ENCODE measurements at regions not wholly inside any gene's neighbourhood (a gene's known extent, or its start where the extent isn't known, plus 50 kb on each side); places are given as distances from the start of the nearest gene placed in this dataset.

DNA sequence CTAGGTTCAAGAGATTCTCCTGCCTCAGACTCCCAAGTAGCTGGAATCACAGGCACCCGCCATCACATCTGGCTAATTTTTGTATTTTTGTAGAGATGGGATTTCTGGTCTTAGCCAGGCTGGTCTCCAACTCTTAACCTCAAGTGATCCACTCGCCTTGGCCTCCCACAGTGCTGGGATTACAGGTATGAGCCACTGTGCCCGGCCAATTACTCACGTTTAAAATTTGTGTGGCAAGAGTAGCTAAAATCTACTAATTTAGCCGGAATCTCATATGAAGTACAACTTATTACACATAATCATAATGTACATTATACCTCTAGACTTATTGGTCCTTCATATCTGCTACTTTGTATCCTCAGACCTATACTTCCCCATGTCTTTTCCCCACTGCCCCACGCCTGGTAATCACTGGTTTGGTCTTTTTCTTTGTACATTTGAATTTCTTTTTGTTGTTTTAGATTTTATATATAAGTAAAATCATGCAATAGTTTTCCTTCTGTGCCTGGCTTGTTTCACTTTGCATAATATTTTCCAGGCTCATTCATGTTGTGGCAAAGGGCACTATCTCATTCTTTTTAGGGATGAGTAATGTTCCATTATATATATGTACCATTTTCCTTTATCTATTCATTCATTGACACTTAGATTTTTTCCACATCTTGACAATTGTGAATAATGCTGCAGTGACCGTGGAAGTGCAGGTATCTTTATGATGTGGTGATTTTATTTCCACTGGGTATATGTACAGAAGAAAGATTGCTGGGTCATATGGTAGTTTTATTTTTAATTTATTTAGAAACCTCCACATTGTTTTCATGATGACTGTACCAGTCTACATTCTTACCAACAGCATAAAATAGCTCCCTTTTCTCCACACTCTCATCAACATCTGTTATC is 605.0 kb upstream of the CBLB start:
- H3K4me3 ChIP-seq (replicated peaks; ENCODE audit: insufficient read depth, low read length): no peak overlapping the region
- no peaks in the 10 kb centered on the region for H3K27me3 ChIP-seq (ENCODE audit: insufficient read depth, poor library complexity, severe bottlenecking)
- TF ChIP-seq SPI1 (IDR thresholded peaks at IDR 0.05; ENCODE audit: borderline replicate concordance, low read depth) (no peak), GABPA (IDR thresholded peaks at IDR 0.05; ENCODE audit: low read depth) (no peak), POLR2AphosphoS5 (IDR thresholded peaks at IDR 0.05; ENCODE audit: low read depth) (no peak)
- TF ChIP-seq, protein P1, sequence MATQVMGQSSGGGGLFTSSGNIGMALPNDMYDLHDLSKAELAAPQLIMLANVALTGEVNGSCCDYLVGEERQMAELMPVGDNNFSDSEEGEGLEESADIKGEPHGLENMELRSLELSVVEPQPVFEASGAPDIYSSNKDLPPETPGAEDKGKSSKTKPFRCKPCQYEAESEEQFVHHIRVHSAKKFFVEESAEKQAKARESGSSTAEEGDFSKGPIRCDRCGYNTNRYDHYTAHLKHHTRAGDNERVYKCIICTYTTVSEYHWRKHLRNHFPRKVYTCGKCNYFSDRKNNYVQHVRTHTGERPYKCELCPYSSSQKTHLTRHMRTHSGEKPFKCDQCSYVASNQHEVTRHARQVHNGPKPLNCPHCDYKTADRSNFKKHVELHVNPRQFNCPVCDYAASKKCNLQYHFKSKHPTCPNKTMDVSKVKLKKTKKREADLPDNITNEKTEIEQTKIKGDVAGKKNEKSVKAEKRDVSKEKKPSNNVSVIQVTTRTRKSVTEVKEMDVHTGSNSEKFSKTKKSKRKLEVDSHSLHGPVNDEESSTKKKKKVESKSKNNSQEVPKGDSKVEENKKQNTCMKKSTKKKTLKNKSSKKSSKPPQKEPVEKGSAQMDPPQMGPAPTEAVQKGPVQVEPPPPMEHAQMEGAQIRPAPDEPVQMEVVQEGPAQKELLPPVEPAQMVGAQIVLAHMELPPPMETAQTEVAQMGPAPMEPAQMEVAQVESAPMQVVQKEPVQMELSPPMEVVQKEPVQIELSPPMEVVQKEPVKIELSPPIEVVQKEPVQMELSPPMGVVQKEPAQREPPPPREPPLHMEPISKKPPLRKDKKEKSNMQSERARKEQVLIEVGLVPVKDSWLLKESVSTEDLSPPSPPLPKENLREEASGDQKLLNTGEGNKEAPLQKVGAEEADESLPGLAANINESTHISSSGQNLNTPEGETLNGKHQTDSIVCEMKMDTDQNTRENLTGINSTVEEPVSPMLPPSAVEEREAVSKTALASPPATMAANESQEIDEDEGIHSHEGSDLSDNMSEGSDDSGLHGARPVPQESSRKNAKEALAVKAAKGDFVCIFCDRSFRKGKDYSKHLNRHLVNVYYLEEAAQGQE (IDR thresholded peaks at IDR 0.05; ENCODE audit: insufficient replicate concordance, low read depth): no peak
- TF ChIP-seq, protein P2, sequence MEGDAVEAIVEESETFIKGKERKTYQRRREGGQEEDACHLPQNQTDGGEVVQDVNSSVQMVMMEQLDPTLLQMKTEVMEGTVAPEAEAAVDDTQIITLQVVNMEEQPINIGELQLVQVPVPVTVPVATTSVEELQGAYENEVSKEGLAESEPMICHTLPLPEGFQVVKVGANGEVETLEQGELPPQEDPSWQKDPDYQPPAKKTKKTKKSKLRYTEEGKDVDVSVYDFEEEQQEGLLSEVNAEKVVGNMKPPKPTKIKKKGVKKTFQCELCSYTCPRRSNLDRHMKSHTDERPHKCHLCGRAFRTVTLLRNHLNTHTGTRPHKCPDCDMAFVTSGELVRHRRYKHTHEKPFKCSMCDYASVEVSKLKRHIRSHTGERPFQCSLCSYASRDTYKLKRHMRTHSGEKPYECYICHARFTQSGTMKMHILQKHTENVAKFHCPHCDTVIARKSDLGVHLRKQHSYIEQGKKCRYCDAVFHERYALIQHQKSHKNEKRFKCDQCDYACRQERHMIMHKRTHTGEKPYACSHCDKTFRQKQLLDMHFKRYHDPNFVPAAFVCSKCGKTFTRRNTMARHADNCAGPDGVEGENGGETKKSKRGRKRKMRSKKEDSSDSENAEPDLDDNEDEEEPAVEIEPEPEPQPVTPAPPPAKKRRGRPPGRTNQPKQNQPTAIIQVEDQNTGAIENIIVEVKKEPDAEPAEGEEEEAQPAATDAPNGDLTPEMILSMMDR (IDR thresholded peaks at IDR 0.05; ENCODE audit: insufficient read depth, low read length): no peak
- DNase-seq (ENCODE audit: low read depth in 1 of 2, low spot score in 1 of 2): no peak
- H3K27ac ChIP-seq (replicated peaks): no peak overlapping the region

DNA sequence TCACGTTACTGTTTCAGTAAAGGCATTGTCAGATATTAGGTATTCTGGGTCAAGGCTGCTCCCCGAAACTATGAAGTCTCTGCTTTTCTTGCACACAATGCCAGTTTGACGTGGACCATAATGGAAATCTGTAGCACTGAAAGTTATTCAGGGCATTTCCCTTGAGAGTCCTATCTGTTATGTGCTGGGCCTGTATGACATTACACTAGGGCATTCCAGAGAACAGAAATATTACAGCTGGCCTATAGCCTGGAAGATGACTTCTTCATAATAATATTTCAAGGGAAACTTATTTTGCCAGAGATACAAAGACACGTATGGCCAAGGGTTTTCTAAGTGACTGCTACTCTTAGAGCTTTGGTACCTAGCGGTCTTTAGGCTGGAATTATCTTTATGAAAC is 613.6 kb upstream of the CBLB start:
- no peak for DNase-seq (ENCODE audit: low read depth in 1 of 2, low spot score in 1 of 2)
- H3K4me3 ChIP-seq (replicated peaks; ENCODE audit: insufficient read depth, low read length): no peak overlapping the region
- H3K27me3 ChIP-seq (ENCODE audit: insufficient read depth, poor library complexity, severe bottlenecking): no peaks in the 10 kb centered on the region
- H3K27ac ChIP-seq (replicated peaks): no peak overlapping the region
- no peak for TF ChIP-seq SPI1 (IDR thresholded peaks at IDR 0.05; ENCODE audit: borderline replicate concordance, low read depth)
- TF ChIP-seq GABPA (IDR thresholded peaks at IDR 0.05; ENCODE audit: low read depth): no peak
- TF ChIP-seq, protein P2 (IDR thresholded peaks at IDR 0.05; ENCODE audit: insufficient read depth, low read length): no peak
- TF ChIP-seq, protein P1 (IDR thresholded peaks at IDR 0.05; ENCODE audit: insufficient replicate concordance, low read depth): no peak
- no peak for TF ChIP-seq POLR2AphosphoS5 (IDR thresholded peaks at IDR 0.05; ENCODE audit: low read depth)

DNA sequence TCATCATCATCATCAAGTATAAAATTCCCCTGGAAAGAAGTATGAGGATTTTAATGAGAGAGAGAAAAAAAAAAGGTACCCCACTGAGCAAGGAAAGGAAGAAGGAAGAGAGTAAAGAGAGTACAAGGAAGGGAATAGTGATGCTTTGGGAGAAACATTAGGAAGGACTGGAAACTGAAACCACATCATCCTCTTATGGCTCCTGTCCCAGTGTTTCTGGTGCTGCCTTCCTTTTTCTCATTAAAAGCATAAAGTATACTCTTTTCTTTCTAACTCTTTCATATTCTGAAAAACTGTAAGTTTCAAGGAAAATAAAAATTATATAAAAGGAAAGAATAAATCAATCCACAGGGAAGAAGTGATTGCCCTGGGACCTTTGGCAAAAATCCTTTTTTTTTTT is 616.4 kb upstream of the CBLB start:
- H3K27me3 ChIP-seq (ENCODE audit: insufficient read depth, poor library complexity, severe bottlenecking): no peaks in the 10 kb centered on the region
- H3K27ac ChIP-seq (replicated peaks): no peak overlapping the region
- H3K4me3 ChIP-seq (replicated peaks; ENCODE audit: insufficient read depth, low read length): no peak overlapping the region
- TF ChIP-seq GABPA (IDR thresholded peaks at IDR 0.05; ENCODE audit: low read depth) (no peak), SPI1 (IDR thresholded peaks at IDR 0.05; ENCODE audit: borderline replicate concordance, low read depth) (no peak), POLR2AphosphoS5 (IDR thresholded peaks at IDR 0.05; ENCODE audit: low read depth) (no peak)
- TF ChIP-seq, protein P2 (IDR thresholded peaks at IDR 0.05; ENCODE audit: insufficient read depth, low read length): no peak
- TF ChIP-seq, protein P1 (IDR thresholded peaks at IDR 0.05; ENCODE audit: insufficient replicate concordance, low read depth): no peak
- no peak for DNase-seq (ENCODE audit: low read depth in 1 of 2, low spot score in 1 of 2)

Data from HL-60 (cell line).